GM21360 (cell line): ENCODE measurements at regions not wholly inside any gene's neighbourhood (a gene's known extent, or its start where the extent isn't known, plus 50 kb on each side); places are given as distances from the start of the nearest gene placed in this dataset.
"Not testable (repeated sequence)": the region's sequence is repeated elsewhere in the genome, so short reads cannot be mapped to it uniquely, and the experiment has no call there.

Experiments
- ATAC-seq: cut with Tn5 transposase; IDR thresholded peaks from one replicate; pipeline ENCODE4 v1.9.1; 2021; ENCODE audit warnings: mild to moderate bottlenecking, moderate library complexity; ENCODE audit not compliant: unreplicated experiment

- no peak for ATAC-seq
Observed at GRCh38 chr5:128711216-128711615, 173.2 kb upstream of the FBN2 start.

- no peak for ATAC-seq
Observed at GRCh38 chr5:128714551-128714950, 176.5 kb upstream of the FBN2 start.

GRCh38 chr5:128722551-128722950, 184.5 kb upstream of the FBN2 start:
- no peak for ATAC-seq

GRCh38 chr5:128730021-128730420, 192.0 kb upstream of the FBN2 start:
- ATAC-seq = not testable (repeated sequence)

GRCh38 chr5:128735656-128736055, 197.6 kb upstream of the FBN2 start:
- ATAC-seq = not testable (repeated sequence)

- ATAC-seq = no peak
Observed at GRCh38 chr5:128736553-128736952, 198.5 kb upstream of the FBN2 start.

DNA sequence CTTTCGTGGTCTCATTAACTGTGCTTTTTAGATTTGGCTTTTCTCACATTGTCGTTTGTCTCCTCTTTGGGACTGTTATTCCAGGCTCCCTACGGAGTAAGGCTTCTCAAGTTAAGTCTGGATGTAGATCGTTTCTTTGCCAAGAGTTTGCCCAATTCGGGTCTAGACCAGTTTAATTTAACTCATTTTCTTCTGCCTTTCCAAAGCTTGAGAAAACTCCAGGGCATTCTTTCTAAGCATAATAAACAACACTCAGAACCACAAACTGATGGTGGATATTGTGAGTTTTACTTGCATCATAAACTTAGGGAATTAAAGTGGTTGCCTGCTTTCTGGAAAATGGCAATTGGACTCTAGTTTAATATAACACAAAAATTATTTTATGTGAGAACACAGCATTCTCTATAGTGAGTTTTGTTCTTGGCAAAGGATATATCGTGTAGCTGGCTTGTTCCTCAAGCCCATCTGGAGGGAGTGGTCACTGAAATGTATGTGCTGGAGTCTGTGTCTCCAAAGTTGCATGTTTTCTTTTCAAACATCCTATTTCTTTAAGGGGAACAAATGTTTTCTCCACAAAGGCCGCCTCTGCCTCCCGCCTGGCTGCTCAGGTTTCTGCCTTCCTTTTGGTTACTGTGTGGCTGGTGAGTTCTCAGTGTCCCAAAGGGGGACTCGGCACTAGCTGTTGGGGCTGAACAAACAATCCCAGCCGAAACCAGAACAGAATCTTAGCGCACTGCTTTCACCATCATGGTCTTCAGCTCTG, 211.3 kb upstream of the FBN2 start:
- no peak for ATAC-seq

DNA sequence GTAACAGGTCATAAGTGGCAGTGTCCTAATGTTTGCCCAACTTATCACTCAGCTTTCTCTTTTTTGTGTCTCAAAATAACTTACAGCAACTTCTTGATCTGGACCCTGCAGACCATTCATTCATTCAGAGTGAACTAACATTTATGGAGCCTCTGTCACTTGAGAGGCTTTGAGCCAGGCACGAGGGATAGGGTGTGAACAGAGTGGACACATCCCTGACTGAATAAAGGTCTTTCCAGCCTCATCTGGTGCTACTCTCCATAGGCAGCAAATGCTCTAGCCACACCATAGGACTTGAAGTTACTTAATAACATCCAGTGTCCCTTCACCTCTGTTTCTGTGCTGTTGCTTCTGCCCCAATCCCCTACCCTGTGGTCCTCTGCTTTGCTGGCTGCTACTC, 212.1 kb upstream of the FBN2 start:
- ATAC-seq = no peak

GRCh38 chr5:128757196-128757959, 207.9 kb upstream of the SLC27A6 start:
- no peak for ATAC-seq

DNA sequence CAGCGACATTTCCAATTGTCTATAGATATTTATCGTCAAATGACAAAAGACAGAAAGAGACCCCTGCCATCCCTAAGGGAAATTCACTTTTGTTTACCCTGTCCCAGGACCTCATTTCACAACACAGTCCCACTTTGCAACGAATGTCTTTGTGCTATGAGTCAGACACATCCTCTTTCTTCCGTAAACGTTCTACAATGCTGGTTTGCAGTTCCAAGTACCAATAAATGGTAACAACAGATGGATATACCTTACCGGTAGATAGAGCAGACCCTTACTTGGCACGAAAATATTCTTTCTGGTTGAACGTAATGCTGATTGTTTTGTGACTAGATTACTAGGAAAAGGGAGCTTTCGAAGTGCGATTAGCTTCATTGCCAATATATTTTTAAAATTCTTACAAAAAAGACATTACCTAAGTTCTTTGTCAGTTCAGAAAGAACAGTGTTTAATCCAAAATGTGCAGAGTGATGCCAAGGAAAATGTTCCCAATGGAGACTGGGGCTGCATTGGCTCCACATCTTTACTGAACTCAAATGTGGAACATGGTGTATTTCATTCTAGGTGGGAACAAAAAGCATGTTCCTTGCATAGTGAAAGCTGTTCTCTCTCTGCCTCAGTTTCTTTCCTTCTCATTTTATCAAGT, 202.5 kb upstream of the SLC27A6 start:
- ATAC-seq = no peak

GRCh38 chr5:128763321-128763720, 202.0 kb upstream of the SLC27A6 start:
- no peak for ATAC-seq

- no peak for ATAC-seq
Observed at GRCh38 chr5:128764601-128765310, 200.5 kb upstream of the SLC27A6 start.

GRCh38 chr5:128765448-128766061, 199.7 kb upstream of the SLC27A6 start:
- no peak for ATAC-seq

- ATAC-seq = no peak
Observed at GRCh38 chr5:128766406-128766805, 198.9 kb upstream of the SLC27A6 start.

DNA sequence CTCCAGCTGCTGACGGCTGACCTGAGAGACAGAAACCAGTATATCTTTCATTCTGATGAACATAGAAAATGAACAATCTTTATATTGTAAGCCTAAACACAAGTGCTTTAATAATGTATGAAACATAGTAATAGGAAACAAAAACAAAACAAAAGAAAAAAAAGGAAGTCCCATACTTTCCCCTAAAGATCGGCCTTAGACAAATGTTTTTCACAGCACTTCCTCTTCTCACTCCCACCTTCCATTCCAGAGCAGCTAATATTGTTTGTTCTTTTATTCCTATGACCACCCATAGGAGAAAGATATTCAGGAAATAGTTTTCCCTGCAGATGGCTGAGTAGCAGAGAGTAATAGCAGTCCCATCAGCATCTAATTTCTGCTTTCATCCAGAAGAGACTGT, 194.4 kb upstream of the SLC27A6 start:
- ATAC-seq = no peak

- ATAC-seq = no peak
Observed at GRCh38 chr5:128772356-128772755, 192.9 kb upstream of the SLC27A6 start.

GRCh38 chr5:128773378-128773777, 191.9 kb upstream of the SLC27A6 start:
- no peak for ATAC-seq

GRCh38 chr5:128774605-128775004, 190.7 kb upstream of the SLC27A6 start:
- no peak for ATAC-seq

DNA sequence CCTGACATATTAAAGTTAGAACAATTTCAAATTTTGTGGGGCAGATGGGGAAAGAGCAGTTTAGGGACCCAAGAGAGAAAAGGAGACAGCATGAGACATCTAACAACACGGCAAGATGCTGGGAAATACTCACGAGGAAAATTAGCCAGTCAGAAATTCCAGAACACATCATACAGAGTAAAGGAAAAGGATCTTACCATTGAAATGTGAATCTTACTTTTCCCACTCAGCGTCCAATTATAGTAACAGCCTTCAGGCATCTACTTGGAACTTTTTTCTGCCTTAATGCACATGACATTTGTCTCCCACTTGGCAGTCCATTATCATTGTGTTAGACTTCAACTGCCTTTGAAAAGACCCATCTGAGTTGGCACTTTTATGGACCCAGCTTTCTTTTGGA, 189.7 kb upstream of the SLC27A6 start:
- no peak for ATAC-seq

DNA sequence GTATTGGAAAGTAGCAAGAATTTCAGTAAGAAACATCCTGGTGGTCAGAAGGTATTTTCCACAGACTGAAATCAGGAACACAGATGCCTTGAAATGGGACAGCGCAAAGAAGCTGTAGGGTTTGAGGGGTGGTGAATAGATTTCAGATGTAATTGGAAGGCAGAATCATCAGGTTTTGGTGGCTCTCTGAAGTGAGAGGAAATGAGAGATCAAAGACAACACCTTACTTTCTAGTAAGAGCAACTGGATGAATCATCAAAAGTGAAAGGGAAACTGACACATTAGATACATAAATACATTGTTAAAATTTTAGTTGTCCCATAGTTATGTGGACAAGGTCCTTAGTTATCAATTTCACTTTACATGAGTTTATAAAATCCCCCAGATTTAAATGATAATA, 188.2 kb upstream of the SLC27A6 start:
- peak; percentile 92 for ATAC-seq

- ATAC-seq = no peak
Observed at GRCh38 chr5:128778474-128778873, 186.8 kb upstream of the SLC27A6 start.
